ENCODE measurements at regions not wholly inside any gene's neighbourhood (a gene's known extent, or its start where the extent isn't known, plus 50 kb on each side); places are given as distances from the start of the nearest gene placed in this dataset.

DNA sequence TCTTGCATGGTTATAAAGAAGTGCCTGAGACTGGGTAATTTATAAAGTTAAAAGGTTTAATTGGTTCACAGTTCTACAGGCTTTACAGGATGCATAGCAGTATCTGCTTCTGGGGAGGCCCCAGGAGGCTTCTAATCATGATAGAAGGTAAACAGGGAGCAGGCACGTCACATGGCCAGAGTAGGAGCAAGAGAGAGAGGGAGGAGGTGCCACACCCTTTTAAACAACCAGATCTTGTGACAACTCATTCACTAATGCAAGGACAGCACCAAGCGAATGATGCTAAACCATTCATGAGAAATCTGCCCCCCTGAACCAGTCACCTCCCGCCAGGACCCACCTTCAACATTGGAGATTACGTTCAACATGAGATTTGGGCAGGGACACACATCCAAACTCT is 141.1 kb downstream of the EN1 start:
- BruUV-seq (replicated peaks) = no TSS peak
- no peaks in the 10 kb centered on the region for H3K9me3 ChIP-seq (replicated peaks; ENCODE audit: control insufficient read depth, insufficient read depth, low read length)
- ChIA-PET SMC1A (ENCODE audit: uncharacterized antibody, unreplicated experiment) (no interaction called here), RAD21 (ENCODE audit: unreplicated experiment) (no interaction called here), CTCF (no interaction called here), POLR2A (no interaction called here)
- no peaks in the 10 kb centered on the region for H3K36me3 ChIP-seq (ENCODE audit: control insufficient read depth in 2 of 2, insufficient read depth in 2 of 2, low read length in 1 of 2)
- H3K4me2 ChIP-seq (ENCODE audit: control insufficient read depth, insufficient read depth) = no peak overlapping the region
- H3K4me3 ChIP-seq = no peak overlapping the region
- no peak for TF ChIP-seq CBX3 (IDR thresholded peaks at IDR 0.05; ENCODE audit: borderline replicate concordance, low read depth)
- TF ChIP-seq RCOR1 (conservative IDR thresholded peaks at IDR 0.05; ENCODE audit: low read depth, low read length) = no peak
- no peak for TF ChIP-seq IRF4 (IDR thresholded peaks at IDR 0.05; ENCODE audit: low read depth, low read length)
- TF ChIP-seq, protein P1, sequence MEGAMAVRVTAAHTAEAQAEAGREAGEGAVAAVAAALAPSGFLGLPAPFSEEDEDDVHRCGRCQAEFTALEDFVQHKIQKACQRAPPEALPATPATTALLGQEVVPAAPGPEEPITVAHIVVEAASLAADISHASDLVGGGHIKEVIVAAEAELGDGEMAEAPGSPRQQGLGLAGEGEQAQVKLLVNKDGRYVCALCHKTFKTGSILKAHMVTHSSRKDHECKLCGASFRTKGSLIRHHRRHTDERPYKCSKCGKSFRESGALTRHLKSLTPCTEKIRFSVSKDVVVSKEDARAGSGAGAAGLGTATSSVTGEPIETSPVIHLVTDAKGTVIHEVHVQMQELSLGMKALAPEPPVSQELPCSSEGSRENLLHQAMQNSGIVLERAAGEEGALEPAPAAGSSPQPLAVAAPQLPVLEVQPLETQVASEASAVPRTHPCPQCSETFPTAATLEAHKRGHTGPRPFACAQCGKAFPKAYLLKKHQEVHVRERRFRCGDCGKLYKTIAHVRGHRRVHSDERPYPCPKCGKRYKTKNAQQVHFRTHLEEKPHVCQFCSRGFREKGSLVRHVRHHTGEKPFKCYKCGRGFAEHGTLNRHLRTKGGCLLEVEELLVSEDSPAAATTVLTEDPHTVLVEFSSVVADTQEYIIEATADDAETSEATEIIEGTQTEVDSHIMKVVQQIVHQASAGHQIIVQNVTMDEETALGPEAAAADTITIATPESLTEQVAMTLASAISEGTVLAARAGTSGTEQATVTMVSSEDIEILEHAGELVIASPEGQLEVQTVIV (IDR thresholded peaks at IDR 0.05; ENCODE audit: borderline replicate concordance, partially characterized antibody) = no peak
- TF ChIP-seq ZBED1 (IDR thresholded peaks at IDR 0.05; ENCODE audit: borderline replicate concordance) = no peak
- TF ChIP-seq SMAD5 (IDR thresholded peaks at IDR 0.05; ENCODE audit: low read depth) = no peak
- TF ChIP-seq, protein P2, sequence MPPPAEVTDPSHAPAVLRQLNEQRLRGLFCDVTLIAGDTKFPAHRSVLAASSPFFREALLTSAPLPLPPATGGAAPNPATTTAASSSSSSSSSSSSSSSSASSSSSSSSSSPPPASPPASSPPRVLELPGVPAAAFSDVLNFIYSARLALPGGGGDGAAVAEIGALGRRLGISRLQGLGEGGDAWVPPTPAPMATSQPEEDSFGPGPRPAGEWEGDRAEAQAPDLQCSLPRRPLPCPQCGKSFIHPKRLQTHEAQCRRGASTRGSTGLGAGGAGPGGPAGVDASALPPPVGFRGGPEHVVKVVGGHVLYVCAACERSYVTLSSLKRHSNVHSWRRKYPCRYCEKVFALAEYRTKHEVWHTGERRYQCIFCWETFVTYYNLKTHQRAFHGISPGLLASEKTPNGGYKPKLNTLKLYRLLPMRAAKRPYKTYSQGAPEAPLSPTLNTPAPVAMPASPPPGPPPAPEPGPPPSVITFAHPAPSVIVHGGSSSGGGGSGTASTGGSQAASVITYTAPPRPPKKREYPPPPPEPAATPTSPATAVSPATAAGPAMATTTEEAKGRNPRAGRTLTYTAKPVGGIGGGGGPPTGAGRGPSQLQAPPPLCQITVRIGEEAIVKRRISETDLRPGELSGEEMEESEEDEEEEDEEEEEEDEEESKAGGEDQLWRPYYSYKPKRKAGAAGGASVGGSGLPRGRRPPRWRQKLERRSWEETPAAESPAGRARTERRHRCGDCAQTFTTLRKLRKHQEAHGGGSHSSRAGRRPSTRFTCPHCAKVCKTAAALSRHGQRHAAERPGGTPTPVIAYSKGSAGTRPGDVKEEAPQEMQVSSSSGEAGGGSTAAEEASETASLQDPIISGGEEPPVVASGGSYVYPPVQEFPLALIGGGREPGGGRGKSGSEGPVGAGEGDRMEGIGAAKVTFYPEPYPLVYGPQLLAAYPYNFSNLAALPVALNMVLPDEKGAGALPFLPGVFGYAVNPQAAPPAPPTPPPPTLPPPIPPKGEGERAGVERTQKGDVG (CRISPR knock-in tag; IDR thresholded peaks at IDR 0.05) = no peak
- no peak for TF ChIP-seq MXI1 (IDR thresholded peaks at IDR 0.05; ENCODE audit: low read depth, low read length)
- TF ChIP-seq SUZ12 (IDR thresholded peaks at IDR 0.05; ENCODE audit: unreplicated experiment) = no peak
- TF ChIP-seq SIX5 (IDR thresholded peaks at IDR 0.05; ENCODE audit: low read depth, low read length, severe bottlenecking) = no peak
- TF ChIP-seq TAF1 (IDR thresholded peaks at IDR 0.05; ENCODE audit: borderline replicate concordance, low read depth, low read length) = no peak
- TF ChIP-seq MYC (IDR thresholded peaks at IDR 0.05; ENCODE audit: insufficient read depth, insufficient read length, insufficient replicate concordance, low read length, severe bottlenecking) = no peak
- no peak for TF ChIP-seq BHLHE40 (IDR thresholded peaks at IDR 0.05; ENCODE audit: borderline replicate concordance in 1 of 2, low read depth in 2 of 2, low read length in 1 of 2)
- TF ChIP-seq NRF1 (conservative IDR thresholded peaks at IDR 0.05; ENCODE audit: low read depth, low read length) = no peak
- TF ChIP-seq CHD2 (IDR thresholded peaks at IDR 0.05; ENCODE audit: borderline replicate concordance, low read depth, low read length) = no peak
- intact Hi-C loops (cut with micrococcal nuclease; ENCODE audit: unreplicated experiment) = no loop called here
- in situ Hi-C loops (cut with MboI) = no loop called here
- DNase-seq (ENCODE audit: low read depth, low spot score) (no peak), FAIRE-seq (no peak), ATAC-seq (no peak)
- H3K79me2 ChIP-seq (ENCODE audit: control insufficient read depth, insufficient read depth, low read length) = no peaks in the 10 kb centered on the region
- H3K4me1 ChIP-seq (ENCODE audit: control insufficient read depth, insufficient read depth, low read length) = no peaks in the 10 kb centered on the region
- no peak overlapping the region for H3K9ac ChIP-seq (ENCODE audit: control insufficient read depth, insufficient read depth, low read length)
- no peaks in the 10 kb centered on the region for H3K27me3 ChIP-seq (replicated peaks in 1 of 2; ENCODE audit: control insufficient read depth in 2 of 2, insufficient read depth in 2 of 2, low read length in 1 of 2)
- H4K20me1 ChIP-seq (ENCODE audit: control insufficient read depth, insufficient read depth) = no peaks in the 10 kb centered on the region
- 0% methylated on average over 4 of the region's 4 CpGs for WGBS (ENCODE audit: insufficient coverage, insufficient replicate concordance, low lambda C conversion rate, missing lambda C conversion rate)
- H3K27ac ChIP-seq (ENCODE audit: control insufficient read depth, insufficient read depth) = no peak overlapping the region
- no peak overlapping the region for H2AFZ ChIP-seq (ENCODE audit: control insufficient read depth, low read depth, low read length)

All from GM12878 (cell line).